ENCODE measurements at regions not wholly inside any gene's neighbourhood (a gene's known extent, or its start where the extent isn't known, plus 50 kb on each side); places are given as distances from the start of the nearest gene placed in this dataset.

GRCh38 chr17:36792849-36793248 lies 144.4 kb upstream of the LHX1 start:
- Histone ChIP-seq H2AK5ac (ENCODE audit: low read depth, low read length) (no peak overlapping the region), H3K4ac (ENCODE audit: low read length) (no peak overlapping the region), H3K4me3 (ENCODE audit: low read length in 2 of 2) (no peak overlapping the region), H3K79me1 (ENCODE audit: low read depth, low read length) (no peaks in the 10 kb centered on the region), H4K91ac (ENCODE audit: low read depth, low read length, poor library complexity) (no peak overlapping the region), H3K27ac (replicated peaks; ENCODE audit: low read length) (no peak overlapping the region), H3K4me2 (ENCODE audit: insufficient read depth, low read length, poor library complexity, severe bottlenecking) (no peak overlapping the region), H2BK120ac (ENCODE audit: low read depth, low read length) (no peak overlapping the region), H3K4me1 (ENCODE audit: control insufficient read depth in 2 of 2, insufficient read depth in 1 of 2, low read depth in 1 of 2, low read length in 2 of 2) (peaks cover 0 to 8% of the 10 kb centered on the region in 2 donors), H2BK12ac (ENCODE audit: low read length) (no peak overlapping the region), H2BK15ac (ENCODE audit: low read length) (no peak overlapping the region), H2AFZ (ENCODE audit: low read length) (no peak overlapping the region), H3K36me3 (replicated peaks in 1 of 2; ENCODE audit: control insufficient read depth in 2 of 2, insufficient read depth in 2 of 2, low read length in 2 of 2) (no peaks in the 10 kb centered on the region), H3K14ac (ENCODE audit: low read length) (no peak overlapping the region), H3K9me3 (replicated peaks in 1 of 2; ENCODE audit: control insufficient read depth in 2 of 2, insufficient read depth in 1 of 2, low read depth in 1 of 2, low read length in 2 of 2) (no peaks in the 10 kb centered on the region), H3K27me3 (ENCODE audit: control insufficient read depth in 3 of 3, insufficient read depth in 3 of 3, low read depth in 1 of 3, low read length in 3 of 3) (peaks cover 0 to 34% (median 0%) of the 10 kb centered on the region in 3 experiments), H2BK5ac (ENCODE audit: low read length) (no peak overlapping the region), H3K23ac (ENCODE audit: low read depth, low read length, poor library complexity) (no peak overlapping the region), H4K8ac (ENCODE audit: low read depth, low read length) (no peak overlapping the region), H3K18ac (ENCODE audit: low read length) (no peak overlapping the region), H3K9ac (ENCODE audit: low read depth, low read length, poor library complexity) (no peak overlapping the region)
- no CpG with 5 or more reads among the region's 5 CpGs for WGBS, 2 donors (ENCODE audit: extremely low coverage in 2 of 2, insufficient read length in 2 of 2, insufficient replicate concordance in 1 of 2)
- DNase-seq (ENCODE audit: low spot score), result no peak

GRCh38 chr17:36793976-36794375 lies 143.3 kb upstream of the LHX1 start:
- Histone ChIP-seq H2BK12ac (ENCODE audit: low read length) (no peak overlapping the region), H2BK5ac (ENCODE audit: low read length) (no peak overlapping the region), H3K27me3 (ENCODE audit: control insufficient read depth in 3 of 3, insufficient read depth in 3 of 3, low read depth in 1 of 3, low read length in 3 of 3) (peaks cover 0 to 34% (median 0%) of the 10 kb centered on the region in 3 experiments), H4K91ac (ENCODE audit: low read depth, low read length, poor library complexity) (no peak overlapping the region), H3K27ac (replicated peaks; ENCODE audit: low read length) (no peak overlapping the region), H3K9me3 (replicated peaks in 1 of 2; ENCODE audit: control insufficient read depth in 2 of 2, insufficient read depth in 1 of 2, low read depth in 1 of 2, low read length in 2 of 2) (no peaks in the 10 kb centered on the region), H4K8ac (ENCODE audit: low read depth, low read length) (no peak overlapping the region), H3K79me1 (ENCODE audit: low read depth, low read length) (no peaks in the 10 kb centered on the region), H3K4me3 (ENCODE audit: low read length in 2 of 2) (no peak overlapping the region), H3K18ac (ENCODE audit: low read length) (no peak overlapping the region), H3K23ac (ENCODE audit: low read depth, low read length, poor library complexity) (no peak overlapping the region), H2BK120ac (ENCODE audit: low read depth, low read length) (no peak overlapping the region), H3K14ac (ENCODE audit: low read length) (no peak overlapping the region), H3K36me3 (replicated peaks in 1 of 2; ENCODE audit: control insufficient read depth in 2 of 2, insufficient read depth in 2 of 2, low read length in 2 of 2) (no peaks in the 10 kb centered on the region), H3K4ac (ENCODE audit: low read length) (no peak overlapping the region), H2AFZ (ENCODE audit: low read length) (no peak overlapping the region), H3K4me2 (ENCODE audit: insufficient read depth, low read length, poor library complexity, severe bottlenecking) (no peak overlapping the region), H3K4me1 (ENCODE audit: control insufficient read depth in 2 of 2, insufficient read depth in 1 of 2, low read depth in 1 of 2, low read length in 2 of 2) (peaks cover 0 to 8% of the 10 kb centered on the region in 2 donors), H2AK5ac (ENCODE audit: low read depth, low read length) (no peak overlapping the region), H3K9ac (ENCODE audit: low read depth, low read length, poor library complexity) (no peak overlapping the region), H2BK15ac (ENCODE audit: low read length) (no peak overlapping the region)
- no CpG with 5 or more reads among the region's 2 CpGs for WGBS, 2 donors (ENCODE audit: extremely low coverage in 2 of 2, insufficient read length in 2 of 2, insufficient replicate concordance in 1 of 2)
- DNase-seq (ENCODE audit: low spot score), result no peak

GRCh38 chr17:36807496-36808179 lies 129.6 kb upstream of the LHX1 start:
- no peaks in the 10 kb centered on the region for H3K79me1 ChIP-seq (ENCODE audit: low read depth, low read length)
- no peak overlapping the region for H2BK120ac ChIP-seq (ENCODE audit: low read depth, low read length)
- peak overlapping the region; percentile 52 for H3K23ac ChIP-seq (ENCODE audit: low read depth, low read length, poor library complexity)
- peak overlapping the region; percentile 33 for H3K9ac ChIP-seq (ENCODE audit: low read depth, low read length, poor library complexity)
- peak overlapping the region; percentile 20 for H2AK5ac ChIP-seq (ENCODE audit: low read depth, low read length)
- no peak overlapping the region for H3K27ac ChIP-seq (replicated peaks; ENCODE audit: low read length)
- no peak overlapping the region for H2BK5ac ChIP-seq (ENCODE audit: low read length)
- H3K4me2 ChIP-seq (ENCODE audit: insufficient read depth, low read length, poor library complexity, severe bottlenecking), result peak overlapping the region; percentile 86
- H2AFZ ChIP-seq (ENCODE audit: low read length), result peak overlapping the region; percentile 98
- no peaks in the 10 kb centered on the region for H3K9me3 ChIP-seq (replicated peaks in 1 of 2; ENCODE audit: control insufficient read depth in 2 of 2, insufficient read depth in 1 of 2, low read depth in 1 of 2, low read length in 2 of 2)
- peak overlapping the region; percentile 68 for H4K91ac ChIP-seq (ENCODE audit: low read depth, low read length, poor library complexity)
- H2BK15ac ChIP-seq (ENCODE audit: low read length), result peak overlapping the region; percentile 90
- H3K4me3 ChIP-seq (ENCODE audit: low read length in 2 of 2), result peak overlapping the region; percentile 32 to 76
- no CpG with 5 or more reads among the region's 35 CpGs for WGBS, 2 donors (ENCODE audit: extremely low coverage in 2 of 2, insufficient read length in 2 of 2, insufficient replicate concordance in 1 of 2)
- peak overlapping the region; percentile 44 for H3K18ac ChIP-seq (ENCODE audit: low read length)
- no peak overlapping the region for H3K14ac ChIP-seq (ENCODE audit: low read length)
- H3K36me3 ChIP-seq (replicated peaks in 1 of 2; ENCODE audit: control insufficient read depth in 2 of 2, insufficient read depth in 2 of 2, low read length in 2 of 2), result no peaks in the 10 kb centered on the region
- no peak for DNase-seq (ENCODE audit: low spot score)
- no peak overlapping the region for H2BK12ac ChIP-seq (ENCODE audit: low read length)
- H4K8ac ChIP-seq (ENCODE audit: low read depth, low read length), result no peak overlapping the region
- peaks cover 7 to 11% of the 10 kb centered on the region in 2 donors for H3K4me1 ChIP-seq (ENCODE audit: control insufficient read depth in 2 of 2, insufficient read depth in 1 of 2, low read depth in 1 of 2, low read length in 2 of 2)
- H3K27me3 ChIP-seq (ENCODE audit: control insufficient read depth in 3 of 3, insufficient read depth in 3 of 3, low read depth in 1 of 3, low read length in 3 of 3), result peaks cover 7 to 63% (median 26%) of the 10 kb centered on the region in 3 experiments
- H3K4ac ChIP-seq (ENCODE audit: low read length), result no peak overlapping the region

GRCh38 chr17:36808180-36808661 lies 129.1 kb upstream of the LHX1 start:
- peak overlapping the region; percentile 86 for H3K4me2 ChIP-seq (ENCODE audit: insufficient read depth, low read length, poor library complexity, severe bottlenecking)
- no peak overlapping the region for H2BK5ac ChIP-seq (ENCODE audit: low read length)
- H3K79me1 ChIP-seq (ENCODE audit: low read depth, low read length), result no peaks in the 10 kb centered on the region
- H3K23ac ChIP-seq (ENCODE audit: low read depth, low read length, poor library complexity), result peak overlapping the region; percentile 0
- H3K4me3 ChIP-seq (ENCODE audit: low read length in 2 of 2), result peak overlapping the region; percentile 32 to 76
- H2BK12ac ChIP-seq (ENCODE audit: low read length), result no peak overlapping the region
- peak overlapping the region; percentile 75 for H3K9ac ChIP-seq (ENCODE audit: low read depth, low read length, poor library complexity)
- H3K4ac ChIP-seq (ENCODE audit: low read length), result no peak overlapping the region
- H2AK5ac ChIP-seq (ENCODE audit: low read depth, low read length), result peak overlapping the region; percentile 20
- whole genome bisulfite sequencing, 2 donors (ENCODE audit: extremely low coverage in 2 of 2, insufficient read length in 2 of 2, insufficient replicate concordance in 1 of 2), result no CpG with 5 or more reads among the region's 60 CpGs
- peak overlapping the region; percentile 86 for H3K18ac ChIP-seq (ENCODE audit: low read length)
- DNase-seq (ENCODE audit: low spot score), result peak; percentile 54
- peak overlapping the region; percentile 98 for H2AFZ ChIP-seq (ENCODE audit: low read length)
- H2BK15ac ChIP-seq (ENCODE audit: low read length), result peak overlapping the region; percentile 90
- no peak overlapping the region for H3K27ac ChIP-seq (replicated peaks; ENCODE audit: low read length)
- peaks cover 7 to 15% of the 10 kb centered on the region in 2 donors for H3K4me1 ChIP-seq (ENCODE audit: control insufficient read depth in 2 of 2, insufficient read depth in 1 of 2, low read depth in 1 of 2, low read length in 2 of 2)
- peak overlapping the region; percentile 68 for H4K91ac ChIP-seq (ENCODE audit: low read depth, low read length, poor library complexity)
- no peaks in the 10 kb centered on the region for H3K9me3 ChIP-seq (replicated peaks in 1 of 2; ENCODE audit: control insufficient read depth in 2 of 2, insufficient read depth in 1 of 2, low read depth in 1 of 2, low read length in 2 of 2)
- no peaks in the 10 kb centered on the region for H3K36me3 ChIP-seq (replicated peaks in 1 of 2; ENCODE audit: control insufficient read depth in 2 of 2, insufficient read depth in 2 of 2, low read length in 2 of 2)
- peaks cover 7 to 69% (median 27%) of the 10 kb centered on the region in 3 experiments for H3K27me3 ChIP-seq (ENCODE audit: control insufficient read depth in 3 of 3, insufficient read depth in 3 of 3, low read depth in 1 of 3, low read length in 3 of 3)
- H4K8ac ChIP-seq (ENCODE audit: low read depth, low read length), result no peak overlapping the region
- H2BK120ac ChIP-seq (ENCODE audit: low read depth, low read length), result no peak overlapping the region
- H3K14ac ChIP-seq (ENCODE audit: low read length), result no peak overlapping the region

All from neuronal stem cell (in vitro differentiated cells).